ES-I3 (cell line): ENCODE measurements at regions not wholly inside any gene's neighbourhood (a gene's known extent, or its start where the extent isn't known, plus 50 kb on each side); places are given as distances from the start of the nearest gene placed in this dataset.

ENCODE experiments used
- H3K36me3 ChIP-seq: 2 replicates; pipeline ENCODE4 v1.6.1; 2013; ENCODE audit warnings: mild to moderate bottlenecking, low read length, control low read depth, moderate library complexity; ENCODE audit not compliant: insufficient read depth
- H3K4me1 ChIP-seq: 2 replicates; pipeline ENCODE4 v1.6.1; 2013; ENCODE audit warnings: mild to moderate bottlenecking, control low read depth, low read length; ENCODE audit not compliant: insufficient read depth
- H3K9ac ChIP-seq: 2 replicates; pipeline ENCODE4 v1.6.1; 2013; ENCODE audit warnings: low read depth, mild to moderate bottlenecking, low read length, moderate library complexity
- H3K9me3 ChIP-seq: 2 replicates; pipeline ENCODE4 v1.6.1; 2013; ENCODE audit warnings: mild to moderate bottlenecking, low read length, moderate library complexity; ENCODE audit not compliant: control insufficient read depth, insufficient read depth

GRCh38 chr2:59005836-59006615, 764.9 kb upstream of the FANCL start:
- no peak overlapping the region for H3K9ac ChIP-seq
- H3K9me3 ChIP-seq, result no peaks in the 10 kb centered on the region
- H3K4me1 ChIP-seq, result no peaks in the 10 kb centered on the region
- H3K36me3 ChIP-seq, result no peaks in the 10 kb centered on the region

GRCh38 chr2:59004621-59005020, 763.5 kb upstream of the FANCL start:
- Histone ChIP-seq H3K36me3 (no peaks in the 10 kb centered on the region), H3K9me3 (no peaks in the 10 kb centered on the region), H3K4me1 (no peaks in the 10 kb centered on the region), H3K9ac (no peak overlapping the region)

GRCh38 chr2:59000796-59001195, 759.7 kb upstream of the FANCL start:
- Histone ChIP-seq H3K4me1 (no peaks in the 10 kb centered on the region), H3K9ac (no peak overlapping the region), H3K9me3 (no peaks in the 10 kb centered on the region), H3K36me3 (no peaks in the 10 kb centered on the region)

DNA sequence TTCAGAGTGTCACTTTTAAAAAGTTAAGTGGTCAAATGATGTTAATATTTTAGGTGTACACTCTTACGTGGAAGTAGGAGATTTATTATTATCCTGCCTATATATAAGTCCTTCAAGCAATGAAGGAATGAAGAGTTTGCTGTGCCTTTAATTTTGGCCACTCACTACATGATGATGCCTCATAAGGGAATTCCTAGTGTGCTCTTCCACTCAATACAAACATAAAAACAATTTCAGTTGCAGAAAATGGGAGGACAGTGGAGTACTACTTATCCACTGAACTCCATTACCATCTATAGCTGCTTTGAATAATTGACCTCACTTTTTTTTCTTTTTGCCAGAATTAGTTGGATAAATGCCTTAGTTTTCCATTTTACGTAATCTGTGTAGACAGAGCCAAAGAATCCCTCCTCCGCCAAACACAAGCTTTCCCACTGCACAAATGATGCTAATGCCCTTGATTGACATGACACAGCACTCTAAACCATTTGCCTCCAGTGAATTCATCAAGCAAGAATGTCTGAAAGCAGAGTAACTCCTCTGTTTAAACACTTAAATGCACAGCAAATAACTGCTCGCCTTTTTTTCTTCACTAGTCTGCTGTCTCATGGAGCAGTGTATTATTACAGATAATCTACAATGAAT, 751.1 kb upstream of the FANCL start:
- Histone ChIP-seq H3K4me1 (peaks cover 4% of the 10 kb centered on the region; the same call in 1 of the 2 replicates), H3K9me3 (no peaks in the 10 kb centered on the region), H3K36me3 (no peaks in the 10 kb centered on the region), H3K9ac (no peak overlapping the region)

DNA sequence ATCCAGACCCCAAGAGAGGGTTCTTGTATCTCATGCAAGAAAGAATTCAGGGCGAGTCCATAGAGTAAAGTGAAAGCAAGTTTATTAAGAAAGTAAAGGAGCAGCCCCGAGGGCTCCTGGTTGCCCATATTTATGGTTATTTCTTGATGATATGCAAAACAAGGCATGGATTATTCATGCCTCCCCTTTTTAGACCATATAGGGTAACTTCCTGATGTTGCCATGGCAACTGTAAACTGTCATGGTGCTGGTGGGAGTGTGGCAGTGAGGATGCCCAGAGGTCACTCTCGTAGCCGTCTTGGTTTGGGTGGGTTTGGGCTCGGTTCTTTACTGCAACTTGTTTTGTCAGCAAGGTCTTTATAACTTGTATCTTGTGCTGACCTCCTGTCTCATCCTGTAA, 750.2 kb upstream of the FANCL start:
- H3K36me3 ChIP-seq, result no peaks in the 10 kb centered on the region
- no peak overlapping the region for H3K9ac ChIP-seq
- H3K9me3 ChIP-seq, result no peaks in the 10 kb centered on the region
- peaks cover 4% of the 10 kb centered on the region; the same call in 1 of the 2 replicates for H3K4me1 ChIP-seq

- H3K4me1 ChIP-seq, result no peaks in the 10 kb centered on the region
- no peak overlapping the region for H3K9ac ChIP-seq
- H3K36me3 ChIP-seq, result no peaks in the 10 kb centered on the region
- H3K9me3 ChIP-seq, result no peaks in the 10 kb centered on the region
These were observed 744.4 kb upstream of the FANCL start for GRCh38 chr2:58985541-58985940.

GRCh38 chr2:58984731-58985130, 743.6 kb upstream of the FANCL start:
- no peaks in the 10 kb centered on the region for H3K36me3 ChIP-seq
- no peak overlapping the region for H3K9ac ChIP-seq
- H3K4me1 ChIP-seq, result no peaks in the 10 kb centered on the region
- no peaks in the 10 kb centered on the region for H3K9me3 ChIP-seq

GRCh38 chr2:58983111-58983510, 742.0 kb upstream of the FANCL start:
- no peak overlapping the region for H3K9ac ChIP-seq
- no peaks in the 10 kb centered on the region for H3K4me1 ChIP-seq
- no peaks in the 10 kb centered on the region for H3K36me3 ChIP-seq
- no peaks in the 10 kb centered on the region for H3K9me3 ChIP-seq

DNA sequence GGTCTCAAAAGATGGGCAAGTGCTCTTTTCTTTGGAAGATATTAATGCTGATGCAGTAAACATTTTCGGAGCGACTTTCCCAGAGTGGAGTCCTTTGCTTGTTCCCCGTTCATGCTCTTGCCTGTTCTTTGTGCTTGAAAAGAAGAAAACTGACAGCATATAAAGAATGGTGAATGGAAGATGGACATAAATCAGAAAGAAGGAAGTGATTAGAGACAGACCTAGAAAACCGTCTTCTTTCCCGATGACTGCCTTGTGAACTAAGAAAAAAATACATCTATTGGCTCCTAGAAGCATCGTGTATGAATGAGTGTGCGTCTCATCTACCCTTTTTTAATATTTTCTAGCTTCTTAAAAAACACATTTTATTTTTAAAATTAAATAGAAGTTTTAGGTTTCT, 740.1 kb upstream of the FANCL start:
- Histone ChIP-seq H3K9me3 (no peaks in the 10 kb centered on the region), H3K4me1 (0 out of 2 replicates have a peak, but pooled peaks cover 7% of the 10 kb centered on the region), H3K9ac (no peak overlapping the region), H3K36me3 (no peaks in the 10 kb centered on the region)

DNA sequence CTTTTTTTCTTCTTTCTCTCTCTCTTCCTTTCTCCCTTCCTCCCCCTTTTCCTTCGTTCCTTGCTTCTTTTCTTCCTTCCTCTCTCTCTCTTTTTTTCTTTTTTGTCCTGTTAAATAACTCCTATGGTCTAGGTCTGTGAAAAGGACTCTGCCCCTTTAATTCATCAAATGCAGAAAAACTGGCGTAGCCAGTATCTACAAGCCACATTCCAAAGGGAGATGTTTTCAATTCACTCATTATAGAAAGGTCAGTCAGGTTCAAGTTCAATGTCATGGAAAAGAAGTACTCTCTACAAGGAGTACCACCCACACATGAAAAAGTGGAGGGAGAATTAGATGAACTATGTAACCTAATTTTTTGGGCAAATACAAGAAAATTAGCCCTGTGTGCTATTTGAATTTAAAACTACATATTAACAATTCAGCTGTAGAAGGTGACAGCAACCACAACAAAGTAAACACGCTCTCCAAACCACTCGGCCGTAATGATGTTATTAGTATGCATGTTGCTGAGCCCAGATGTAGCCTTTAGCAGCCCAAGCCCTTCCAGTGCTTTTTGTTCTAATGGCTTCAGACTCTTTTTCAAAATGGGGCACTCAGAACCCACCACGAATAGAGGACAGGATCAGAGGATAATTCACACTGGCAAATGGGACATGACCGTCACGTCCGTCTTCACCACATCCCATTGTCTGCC, 735.4 kb upstream of the FANCL start:
- H3K9me3 ChIP-seq, result no peaks in the 10 kb centered on the region
- no peak overlapping the region for H3K9ac ChIP-seq
- peaks cover 16% of the 10 kb centered on the region for H3K4me1 ChIP-seq
- no peaks in the 10 kb centered on the region for H3K36me3 ChIP-seq

DNA sequence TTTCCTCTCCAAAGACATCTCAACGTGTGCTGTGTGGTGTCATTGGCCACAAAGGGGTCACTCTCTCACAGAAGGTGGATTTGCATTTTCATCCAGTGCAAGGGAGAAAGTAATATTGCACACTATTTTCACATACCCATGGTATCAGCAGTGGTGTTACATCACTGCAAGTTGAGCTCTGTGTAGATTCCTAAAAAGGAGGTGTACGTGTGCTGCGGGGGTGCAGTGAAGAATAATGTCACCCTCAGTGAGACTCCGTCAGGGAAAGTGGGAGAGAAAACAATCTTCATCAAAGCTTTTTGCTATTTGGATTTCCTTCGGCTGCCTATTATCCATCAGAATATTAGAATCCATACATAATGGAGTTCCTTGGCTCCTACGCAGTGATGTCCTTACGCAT, 733.8 kb upstream of the FANCL start:
- Histone ChIP-seq H3K9me3 (no peaks in the 10 kb centered on the region), H3K9ac (no peak overlapping the region), H3K36me3 (no peaks in the 10 kb centered on the region), H3K4me1 (peaks cover 16% of the 10 kb centered on the region)

DNA sequence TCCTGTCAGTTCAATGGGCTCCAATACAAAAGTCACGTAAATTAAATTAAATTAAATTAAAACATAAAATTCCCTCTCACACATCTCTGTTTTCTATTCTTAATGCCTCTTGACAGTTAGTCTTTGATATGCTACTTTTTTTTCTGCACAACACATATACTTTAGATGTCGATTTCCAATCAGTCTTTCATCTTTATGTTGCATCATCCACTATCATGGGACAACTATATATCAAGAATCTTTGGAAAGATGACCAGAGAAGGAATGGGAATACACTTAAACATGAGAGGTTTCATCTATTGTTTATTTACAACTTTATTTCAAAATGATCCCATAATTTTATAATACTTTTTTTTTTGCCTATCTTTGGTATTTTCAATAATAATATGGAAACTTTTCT, 733.3 kb upstream of the FANCL start:
- peaks cover 16% of the 10 kb centered on the region for H3K4me1 ChIP-seq
- no peaks in the 10 kb centered on the region for H3K36me3 ChIP-seq
- H3K9me3 ChIP-seq, result no peaks in the 10 kb centered on the region
- H3K9ac ChIP-seq, result no peak overlapping the region

DNA sequence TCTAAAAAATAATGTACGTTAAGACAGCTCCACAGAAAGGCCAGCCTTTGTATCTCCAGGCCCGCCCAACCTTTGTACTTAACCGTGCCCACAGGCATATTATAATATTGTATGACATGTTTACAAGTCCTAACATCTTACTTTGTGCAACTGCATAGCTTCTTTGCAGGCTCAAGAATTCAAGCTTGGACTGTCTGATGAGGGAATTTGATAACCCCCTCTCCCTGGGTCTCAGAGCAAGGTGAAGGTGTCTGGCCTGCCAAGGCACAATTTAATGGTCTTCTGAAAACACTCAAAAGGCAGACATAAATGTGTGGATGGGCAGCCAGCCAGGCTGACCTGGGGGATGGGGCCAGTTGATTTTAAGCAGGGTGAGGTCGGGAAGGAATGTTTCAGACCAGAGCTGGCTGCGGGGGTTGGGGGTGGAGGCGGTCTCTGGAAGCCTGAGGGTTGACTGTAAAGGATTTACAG, 732.7 kb upstream of the FANCL start:
- peaks cover 16% of the 10 kb centered on the region for H3K4me1 ChIP-seq
- no peaks in the 10 kb centered on the region for H3K36me3 ChIP-seq
- no peaks in the 10 kb centered on the region for H3K9me3 ChIP-seq
- no peak overlapping the region for H3K9ac ChIP-seq

GRCh38 chr2:58972737-58973136, 731.6 kb upstream of the FANCL start:
- Histone ChIP-seq H3K4me1 (peaks cover 16% of the 10 kb centered on the region), H3K36me3 (no peaks in the 10 kb centered on the region), H3K9ac (no peak overlapping the region), H3K9me3 (no peaks in the 10 kb centered on the region)
